HEK293 (cell line): ENCODE measurements at regions not wholly inside any gene's neighbourhood (a gene's known extent, or its start where the extent isn't known, plus 50 kb on each side); places are given as distances from the start of the nearest gene placed in this dataset.

ENCODE experiments used
- CTCF ChIA-PET: fragments of 350-600 bp; formaldehyde crosslinking; extraction: SDS; loops from one replicate; lab custom pipeline; 2021; ENCODE audit warnings: antibody characterized with exemption; lab: Yijun Ruan, JAX
- POLR2A ChIA-PET: fragments of 300-600 bp; formaldehyde crosslinking; extraction: SDS; loops from one replicate; lab custom pipeline; 2020; ENCODE audit warnings: antibody characterized with exemption, inconsistent platforms; lab: Yijun Ruan, JAX
- H3K27ac ChIP-seq: fragments of 200-500 bp; sonication (Bioruptor generic); 2 replicates; pipeline ENCODE4 v1.5.1; 2014; ENCODE audit warnings: low read depth, low read length, control low read depth, inconsistent platforms; ENCODE audit errors: extremely low read depth
- H3K36me3 ChIP-seq, 2 experiments: fragments of 200-500 bp in 1 of 2; sonication (Bioruptor generic) in 1 of 2; 1 replicate in 1 of 2; 2 replicates in 1 of 2; pipeline ENCODE4 v1.5.1; 2014 to 2017; ENCODE audit warnings: inconsistent platforms in 2 of 2, low read length in 2 of 2; ENCODE audit not compliant: control insufficient read depth in 2 of 2, insufficient read depth in 1 of 2
- H3K4me1 ChIP-seq: fragments of 200-500 bp; sonication (Bioruptor generic); 2 replicates; pipeline ENCODE4 v1.5.1; 2014; ENCODE audit warnings: mild to moderate bottlenecking, low read length, inconsistent platforms; ENCODE audit not compliant: control insufficient read depth, insufficient read depth
- H3K4me3 ChIP-seq: 2 replicates; pipeline ENCODE4 v1.5.1; 2011; ENCODE audit warnings: low read depth, mild to moderate bottlenecking, control low read depth, low read length, moderate library complexity
- H3K9me3 ChIP-seq: fragments of 200-500 bp; sonication (Bioruptor generic); 2 replicates; pipeline ENCODE4 v1.5.1; 2014; ENCODE audit warnings: low read depth, low read length, inconsistent platforms; ENCODE audit not compliant: control insufficient read depth, insufficient read depth
- KLF1 ChIP-seq: fragments of 450-650 bp; formaldehyde crosslinking; IDR thresholded peaks from 2 replicates; pipeline ENCODE4 v1.5.1; 2016; ENCODE audit warnings: missing biosample characterization, missing genetic modification characterization
- KLF7 ChIP-seq: fragments of 450-650 bp; formaldehyde crosslinking; IDR thresholded peaks from 2 replicates; pipeline ENCODE4 v1.5.1; 2016; ENCODE audit warnings: missing biosample characterization, missing genetic modification characterization, borderline replicate concordance
- MEIS1 ChIP-seq: sonication (generic); formaldehyde crosslinking; IDR thresholded peaks from 2 replicates; pipeline ENCODE4 v1.8.1; 2022; ENCODE audit warnings: missing genetic modification reagents, mild to moderate bottlenecking, borderline replicate concordance
- RBAK ChIP-seq: fragments of 450-650 bp; formaldehyde crosslinking; IDR thresholded peaks from 2 replicates; pipeline ENCODE4 v1.5.1; 2016; ENCODE audit warnings: missing biosample characterization, missing genetic modification characterization
- SP3 ChIP-seq: fragments of 450-650 bp; formaldehyde crosslinking; IDR thresholded peaks from 2 replicates; pipeline ENCODE4 v1.5.1; 2016; ENCODE audit warnings: missing biosample characterization, missing genetic modification characterization
- YY2 ChIP-seq: fragments of 450-650 bp; formaldehyde crosslinking; IDR thresholded peaks from 2 replicates; pipeline ENCODE4 v1.5.1; 2016; ENCODE audit warnings: missing biosample characterization, missing genetic modification characterization
- ZNF114 ChIP-seq: fragments of 450-650 bp; formaldehyde crosslinking; IDR thresholded peaks from 2 replicates; pipeline ENCODE4 v1.5.0; 2017; ENCODE audit warnings: missing biosample characterization, missing genetic modification characterization
- ZNF211 ChIP-seq: fragments of 450-650 bp; formaldehyde crosslinking; IDR thresholded peaks from 2 replicates; pipeline ENCODE4 v1.5.1; 2016; ENCODE audit warnings: low read depth, missing biosample characterization, missing genetic modification characterization
- ZNF239 ChIP-seq: fragments of 450-650 bp; formaldehyde crosslinking; IDR thresholded peaks from 2 replicates; pipeline ENCODE4 v1.5.1; 2016; ENCODE audit warnings: missing biosample characterization, missing genetic modification characterization
- ZNF266 ChIP-seq: fragments of 450-650 bp; formaldehyde crosslinking; IDR thresholded peaks from 2 replicates; pipeline ENCODE4 v1.5.1; 2016; ENCODE audit warnings: missing biosample characterization, missing genetic modification characterization, low read depth
- ZNF354C ChIP-seq: fragments of 450-650 bp; formaldehyde crosslinking; IDR thresholded peaks from 2 replicates; pipeline ENCODE4 v1.5.1; 2016; ENCODE audit warnings: missing biosample characterization, missing genetic modification characterization, low read depth, borderline replicate concordance
- ZNF658 ChIP-seq: fragments of 450-650 bp; formaldehyde crosslinking; IDR thresholded peaks from 2 replicates; pipeline ENCODE4; 2016; ENCODE audit warnings: missing biosample characterization, missing genetic modification characterization
- ZNF776 ChIP-seq: fragments of 450-650 bp; formaldehyde crosslinking; IDR thresholded peaks from 2 replicates; pipeline ENCODE4 v1.5.0; 2017; ENCODE audit warnings: missing biosample characterization, missing genetic modification characterization, borderline replicate concordance
- ZXDB ChIP-seq: fragments of 450-650 bp; formaldehyde crosslinking; IDR thresholded peaks from 2 replicates; pipeline ENCODE4 v1.5.1; 2016; ENCODE audit warnings: missing biosample characterization, missing genetic modification characterization
- TF ChIP-seq, protein P1 (sequence below): fragments of 450-650 bp; formaldehyde crosslinking; IDR thresholded peaks from 2 replicates; pipeline ENCODE4 v1.5.1; 2016; ENCODE audit warnings: missing biosample characterization, missing genetic modification characterization
- TF ChIP-seq, protein P2 (sequence below): fragments of 450-650 bp; formaldehyde crosslinking; IDR thresholded peaks from 2 replicates; pipeline ENCODE4 v1.5.1; 2016; ENCODE audit warnings: missing biosample characterization, missing genetic modification characterization
- TF ChIP-seq, protein P3 (sequence below): fragments of 450-650 bp; formaldehyde crosslinking; IDR thresholded peaks from 2 replicates; pipeline ENCODE4 v1.5.0; 2017; ENCODE audit warnings: missing biosample characterization, missing genetic modification characterization, borderline replicate concordance
- TF ChIP-seq, protein P4 (sequence below): fragments of 450-650 bp; formaldehyde crosslinking; IDR thresholded peaks from 2 replicates; pipeline ENCODE4 v1.5.1; 2016; ENCODE audit warnings: missing biosample characterization, missing genetic modification characterization
- TF ChIP-seq, protein P5 (sequence below): fragments of 450-650 bp; formaldehyde crosslinking; IDR thresholded peaks from 2 replicates; pipeline ENCODE4 v1.5.1; 2016; ENCODE audit warnings: missing biosample characterization, missing genetic modification characterization
- TF ChIP-seq, protein P6 (sequence below): fragments of 450-650 bp; formaldehyde crosslinking; IDR thresholded peaks from 2 replicates; pipeline ENCODE4 v1.5.1; 2016; ENCODE audit warnings: missing biosample characterization, missing genetic modification characterization
- TF ChIP-seq, protein P7 (sequence below): fragments of 450-650 bp; formaldehyde crosslinking; IDR thresholded peaks from 2 replicates; pipeline ENCODE4 v1.5.1; 2016; ENCODE audit warnings: missing biosample characterization, missing genetic modification characterization
- TF ChIP-seq, protein P8 (sequence below): fragments of 450-650 bp; formaldehyde crosslinking; IDR thresholded peaks from 2 replicates; pipeline ENCODE4 v1.5.1; 2017; ENCODE audit warnings: missing biosample characterization, missing genetic modification characterization

DNA sequence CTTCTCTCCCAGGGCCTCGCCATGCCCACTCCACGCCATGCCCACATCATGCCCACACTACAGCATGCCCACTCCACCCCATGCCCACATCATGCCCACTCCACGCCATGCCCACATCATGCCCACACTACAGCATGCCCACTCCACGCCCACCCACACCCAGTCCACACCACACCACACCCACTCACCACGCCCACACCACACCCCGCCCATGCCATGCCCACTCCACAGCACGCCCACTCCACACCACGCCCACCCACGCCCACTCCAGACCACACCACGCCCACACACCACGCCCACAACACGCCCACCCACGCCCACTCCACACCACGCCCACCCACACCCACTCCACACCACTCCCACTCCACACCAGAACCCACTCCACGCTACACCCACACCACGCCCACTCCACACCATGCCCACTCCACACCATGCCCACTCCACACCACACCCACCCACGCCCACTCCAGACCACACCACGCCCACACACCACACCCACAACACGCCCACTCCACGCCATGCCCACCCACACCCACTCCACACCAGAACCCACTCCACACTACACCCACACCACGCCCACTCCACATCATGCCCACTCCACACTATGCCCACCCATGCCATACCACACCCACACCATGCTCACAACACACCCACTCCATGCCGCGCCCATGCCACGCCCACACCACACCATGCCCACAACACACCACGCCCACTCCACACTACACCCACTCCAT lies 88.6 kb downstream of the ERMARD start:
- Histone ChIP-seq H3K4me1 (no peaks in the 10 kb centered on the region), H3K36me3 (no peaks in the 10 kb centered on the region), H3K4me3 (no peak overlapping the region), H3K9me3 (no peaks in the 10 kb centered on the region), H3K27ac (no peak overlapping the region)
- ChIA-PET CTCF (interaction anchor here (0.6 kb wide), 1 partner anchor 50 kb away, joined by 3 read pairs; no protein-coding TSS in a partner anchor), POLR2A (no interaction called here)
- TF ChIP-seq, protein P1, sequence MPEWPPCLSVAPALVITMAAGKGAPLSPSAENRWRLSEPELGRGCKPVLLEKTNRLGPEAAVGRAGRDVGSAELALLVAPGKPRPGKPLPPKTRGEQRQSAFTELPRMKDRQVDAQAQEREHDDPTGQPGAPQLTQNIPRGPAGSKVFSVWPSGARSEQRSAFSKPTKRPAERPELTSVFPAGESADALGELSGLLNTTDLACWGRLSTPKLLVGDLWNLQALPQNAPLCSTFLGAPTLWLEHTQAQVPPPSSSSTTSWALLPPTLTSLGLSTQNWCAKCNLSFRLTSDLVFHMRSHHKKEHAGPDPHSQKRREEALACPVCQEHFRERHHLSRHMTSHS = no peak
- TF ChIP-seq, protein P2, sequence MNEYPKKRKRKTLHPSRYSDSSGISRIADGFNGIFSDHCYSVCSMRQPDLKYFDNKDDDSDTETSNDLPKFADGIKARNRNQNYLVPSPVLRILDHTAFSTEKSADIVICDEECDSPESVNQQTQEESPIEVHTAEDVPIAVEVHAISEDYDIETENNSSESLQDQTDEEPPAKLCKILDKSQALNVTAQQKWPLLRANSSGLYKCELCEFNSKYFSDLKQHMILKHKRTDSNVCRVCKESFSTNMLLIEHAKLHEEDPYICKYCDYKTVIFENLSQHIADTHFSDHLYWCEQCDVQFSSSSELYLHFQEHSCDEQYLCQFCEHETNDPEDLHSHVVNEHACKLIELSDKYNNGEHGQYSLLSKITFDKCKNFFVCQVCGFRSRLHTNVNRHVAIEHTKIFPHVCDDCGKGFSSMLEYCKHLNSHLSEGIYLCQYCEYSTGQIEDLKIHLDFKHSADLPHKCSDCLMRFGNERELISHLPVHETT (tag by site-specific recombination) = no peak
- TF ChIP-seq, protein P3, sequence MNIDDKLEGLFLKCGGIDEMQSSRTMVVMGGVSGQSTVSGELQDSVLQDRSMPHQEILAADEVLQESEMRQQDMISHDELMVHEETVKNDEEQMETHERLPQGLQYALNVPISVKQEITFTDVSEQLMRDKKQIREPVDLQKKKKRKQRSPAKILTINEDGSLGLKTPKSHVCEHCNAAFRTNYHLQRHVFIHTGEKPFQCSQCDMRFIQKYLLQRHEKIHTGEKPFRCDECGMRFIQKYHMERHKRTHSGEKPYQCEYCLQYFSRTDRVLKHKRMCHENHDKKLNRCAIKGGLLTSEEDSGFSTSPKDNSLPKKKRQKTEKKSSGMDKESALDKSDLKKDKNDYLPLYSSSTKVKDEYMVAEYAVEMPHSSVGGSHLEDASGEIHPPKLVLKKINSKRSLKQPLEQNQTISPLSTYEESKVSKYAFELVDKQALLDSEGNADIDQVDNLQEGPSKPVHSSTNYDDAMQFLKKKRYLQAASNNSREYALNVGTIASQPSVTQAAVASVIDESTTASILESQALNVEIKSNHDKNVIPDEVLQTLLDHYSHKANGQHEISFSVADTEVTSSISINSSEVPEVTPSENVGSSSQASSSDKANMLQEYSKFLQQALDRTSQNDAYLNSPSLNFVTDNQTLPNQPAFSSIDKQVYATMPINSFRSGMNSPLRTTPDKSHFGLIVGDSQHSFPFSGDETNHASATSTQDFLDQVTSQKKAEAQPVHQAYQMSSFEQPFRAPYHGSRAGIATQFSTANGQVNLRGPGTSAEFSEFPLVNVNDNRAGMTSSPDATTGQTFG (tag by site-specific recombination) = no peak
- TF ChIP-seq ZNF658 (tag by site-specific recombination) (no peak), KLF7 (peak; percentile 82), ZNF354C (tag by site-specific recombination) (no peak), ZNF266 (tag by site-specific recombination) (no peak), ZNF114 (tag by site-specific recombination) (no peak), ZNF239 (no peak), MEIS1 (CRISPR knock-in tag) (no peak), ZNF211 (no peak), KLF1 (tag by site-specific recombination) (peak; percentile 100), SP3 (peak; percentile 84), ZNF776 (tag by site-specific recombination) (no peak), YY2 (no peak), ZXDB (no peak), RBAK (no peak)
- TF ChIP-seq, protein P4, sequence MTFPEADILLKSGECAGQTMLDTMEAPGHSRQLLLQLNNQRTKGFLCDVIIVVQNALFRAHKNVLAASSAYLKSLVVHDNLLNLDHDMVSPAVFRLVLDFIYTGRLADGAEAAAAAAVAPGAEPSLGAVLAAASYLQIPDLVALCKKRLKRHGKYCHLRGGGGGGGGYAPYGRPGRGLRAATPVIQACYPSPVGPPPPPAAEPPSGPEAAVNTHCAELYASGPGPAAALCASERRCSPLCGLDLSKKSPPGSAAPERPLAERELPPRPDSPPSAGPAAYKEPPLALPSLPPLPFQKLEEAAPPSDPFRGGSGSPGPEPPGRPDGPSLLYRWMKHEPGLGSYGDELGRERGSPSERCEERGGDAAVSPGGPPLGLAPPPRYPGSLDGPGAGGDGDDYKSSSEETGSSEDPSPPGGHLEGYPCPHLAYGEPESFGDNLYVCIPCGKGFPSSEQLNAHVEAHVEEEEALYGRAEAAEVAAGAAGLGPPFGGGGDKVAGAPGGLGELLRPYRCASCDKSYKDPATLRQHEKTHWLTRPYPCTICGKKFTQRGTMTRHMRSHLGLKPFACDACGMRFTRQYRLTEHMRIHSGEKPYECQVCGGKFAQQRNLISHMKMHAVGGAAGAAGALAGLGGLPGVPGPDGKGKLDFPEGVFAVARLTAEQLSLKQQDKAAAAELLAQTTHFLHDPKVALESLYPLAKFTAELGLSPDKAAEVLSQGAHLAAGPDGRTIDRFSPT = peak; percentile 95
- TF ChIP-seq, protein P5, sequence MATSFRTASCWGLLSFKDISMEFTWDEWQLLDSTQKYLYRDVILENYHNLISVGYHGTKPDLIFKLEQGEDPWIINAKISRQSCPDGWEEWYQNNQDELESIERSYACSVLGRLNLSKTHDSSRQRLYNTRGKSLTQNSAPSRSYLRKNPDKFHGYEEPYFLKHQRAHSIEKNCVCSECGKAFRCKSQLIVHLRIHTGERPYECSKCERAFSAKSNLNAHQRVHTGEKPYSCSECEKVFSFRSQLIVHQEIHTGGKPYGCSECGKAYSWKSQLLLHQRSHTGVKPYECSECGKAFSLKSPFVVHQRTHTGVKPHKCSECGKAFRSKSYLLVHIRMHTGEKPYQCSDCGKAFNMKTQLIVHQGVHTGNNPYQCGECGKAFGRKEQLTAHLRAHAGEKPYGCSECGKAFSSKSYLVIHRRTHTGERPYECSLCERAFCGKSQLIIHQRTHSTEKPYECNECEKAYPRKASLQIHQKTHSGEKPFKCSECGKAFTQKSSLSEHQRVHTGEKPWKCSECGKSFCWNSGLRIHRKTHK (tag by site-specific recombination) = no peak
- TF ChIP-seq, protein P6, sequence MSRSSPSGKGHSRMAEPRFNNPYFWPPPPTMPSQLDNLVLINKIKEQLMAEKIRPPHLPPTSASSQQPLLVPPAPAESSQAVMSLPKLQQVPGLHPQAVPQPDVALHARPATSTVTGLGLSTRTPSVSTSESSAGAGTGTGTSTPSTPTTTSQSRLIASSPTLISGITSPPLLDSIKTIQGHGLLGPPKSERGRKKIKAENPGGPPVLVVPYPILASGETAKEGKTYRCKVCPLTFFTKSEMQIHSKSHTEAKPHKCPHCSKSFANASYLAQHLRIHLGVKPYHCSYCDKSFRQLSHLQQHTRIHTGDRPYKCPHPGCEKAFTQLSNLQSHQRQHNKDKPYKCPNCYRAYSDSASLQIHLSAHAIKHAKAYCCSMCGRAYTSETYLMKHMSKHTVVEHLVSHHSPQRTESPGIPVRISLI (tag by site-specific recombination) = no peak
- TF ChIP-seq, protein P7, sequence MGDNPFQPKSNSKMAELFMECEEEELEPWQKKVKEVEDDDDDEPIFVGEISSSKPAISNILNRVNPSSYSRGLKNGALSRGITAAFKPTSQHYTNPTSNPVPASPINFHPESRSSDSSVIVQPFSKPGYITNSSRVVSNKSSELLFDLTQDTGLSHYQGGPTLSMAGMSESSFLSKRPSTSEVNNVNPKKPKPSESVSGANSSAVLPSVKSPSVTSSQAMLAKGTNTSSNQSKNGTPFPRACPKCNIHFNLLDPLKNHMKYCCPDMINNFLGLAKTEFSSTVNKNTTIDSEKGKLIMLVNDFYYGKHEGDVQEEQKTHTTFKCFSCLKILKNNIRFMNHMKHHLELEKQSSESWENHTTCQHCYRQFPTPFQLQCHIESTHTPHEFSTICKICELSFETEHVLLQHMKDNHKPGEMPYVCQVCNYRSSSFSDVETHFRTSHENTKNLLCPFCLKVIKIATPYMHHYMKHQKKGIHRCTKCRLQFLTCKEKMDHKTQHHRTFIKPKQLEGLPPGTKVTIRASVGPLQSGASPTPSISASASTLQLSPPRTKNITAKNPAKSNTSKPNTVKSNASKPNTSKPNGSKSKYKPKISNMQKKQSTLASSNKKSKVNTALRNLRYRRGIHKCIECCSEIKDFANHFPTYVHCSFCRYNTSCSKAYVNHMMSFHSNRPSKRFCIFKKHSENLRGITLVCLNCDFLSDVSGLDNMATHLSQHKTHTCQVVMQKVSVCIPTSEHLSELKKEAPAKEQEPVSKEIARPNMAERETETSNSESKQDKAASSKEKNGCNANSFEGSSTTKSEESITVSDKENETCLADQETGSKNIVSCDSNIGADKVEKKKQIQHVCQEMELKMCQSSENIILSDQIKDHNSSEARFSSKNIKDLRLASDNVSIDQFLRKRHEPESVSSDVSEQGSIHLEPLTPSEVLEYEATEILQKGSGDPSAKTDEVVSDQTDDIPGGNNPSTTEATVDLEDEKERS (tag by site-specific recombination) = no peak
- TF ChIP-seq, protein P8, sequence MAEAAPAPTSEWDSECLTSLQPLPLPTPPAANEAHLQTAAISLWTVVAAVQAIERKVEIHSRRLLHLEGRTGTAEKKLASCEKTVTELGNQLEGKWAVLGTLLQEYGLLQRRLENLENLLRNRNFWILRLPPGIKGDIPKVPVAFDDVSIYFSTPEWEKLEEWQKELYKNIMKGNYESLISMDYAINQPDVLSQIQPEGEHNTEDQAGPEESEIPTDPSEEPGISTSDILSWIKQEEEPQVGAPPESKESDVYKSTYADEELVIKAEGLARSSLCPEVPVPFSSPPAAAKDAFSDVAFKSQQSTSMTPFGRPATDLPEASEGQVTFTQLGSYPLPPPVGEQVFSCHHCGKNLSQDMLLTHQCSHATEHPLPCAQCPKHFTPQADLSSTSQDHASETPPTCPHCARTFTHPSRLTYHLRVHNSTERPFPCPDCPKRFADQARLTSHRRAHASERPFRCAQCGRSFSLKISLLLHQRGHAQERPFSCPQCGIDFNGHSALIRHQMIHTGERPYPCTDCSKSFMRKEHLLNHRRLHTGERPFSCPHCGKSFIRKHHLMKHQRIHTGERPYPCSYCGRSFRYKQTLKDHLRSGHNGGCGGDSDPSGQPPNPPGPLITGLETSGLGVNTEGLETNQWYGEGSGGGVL = no peak
